ENCODE measurements at regions not wholly inside any gene's neighbourhood (a gene's known extent, or its start where the extent isn't known, plus 50 kb on each side); places are given as distances from the start of the nearest gene placed in this dataset.

GRCh38 chr22:48483764-48484528 lies 1343.7 kb downstream of the BRD1 start:
- Histone ChIP-seq H4K20me1 (replicated peaks; ENCODE audit: insufficient read depth) (no peaks in the 10 kb centered on the region), H3K9me2 (ENCODE audit: insufficient read depth) (no peaks in the 10 kb centered on the region), H3K4me2 (no peak overlapping the region), H3K36me3 (ENCODE audit: insufficient read depth) (0 out of 2 replicates have a peak, but pooled peaks cover 3% of the 10 kb centered on the region), H3K4me1 (ENCODE audit: insufficient read depth) (no peaks in the 10 kb centered on the region; the same call in 1 of the 2 replicates), H2AFZ (no peak overlapping the region), H3K27me3 (ENCODE audit: insufficient read depth) (peaks cover 4% of the 10 kb centered on the region; the same call in 1 of the 2 replicates), H3K79me2 (replicated peaks; ENCODE audit: insufficient read depth) (no peaks in the 10 kb centered on the region), H3K4me3 (no peak overlapping the region), H3K27ac (ENCODE audit: low read depth) (no peak overlapping the region), H3F3A (replicated peaks; ENCODE audit: low read depth) (no peaks in the 10 kb centered on the region)
- ATAC-seq (peak; percentile 42), DNase-seq (ENCODE audit: low spot score) (no peak)
- no peaks in the 10 kb centered on the region for H3K36me3 Mint-ChIP-seq (ENCODE audit: low read depth)
- H3K9me3 Mint-ChIP-seq: no peaks in the 10 kb centered on the region; the same call in 2 of the 3 replicates
- peaks cover 35% of the 10 kb centered on the region for H3K4me1 Mint-ChIP-seq
- no peak overlapping the region for H3K27ac Mint-ChIP-seq
- H3K27me3 Mint-ChIP-seq (ENCODE audit: insufficient read depth, low read depth, poor library complexity): peaks cover 22% of the 10 kb centered on the region
- H3K4me3 Mint-ChIP-seq: no peak overlapping the region
- TF ChIP-seq NANOG (IDR thresholded peaks at IDR 0.05; ENCODE audit: borderline replicate concordance) (no peak), STAT1 (IDR thresholded peaks at IDR 0.05; ENCODE audit: unreplicated experiment) (no peak), ETS1 (IDR thresholded peaks at IDR 0.05) (no peak), POLR2AphosphoS5 (IDR thresholded peaks at IDR 0.05; ENCODE audit: low read depth) (no peak), EZH2 (IDR thresholded peaks at IDR 0.05; ENCODE audit: low read depth, unreplicated experiment) (no peak), CTCF (conservative IDR thresholded peaks at IDR 0.05; ENCODE audit: low read depth in 2 of 2) (no peak), EZH2phosphoT487 (IDR thresholded peaks at IDR 0.05; ENCODE audit: unreplicated experiment) (no peak)
- TF ChIP-seq, protein P1, sequence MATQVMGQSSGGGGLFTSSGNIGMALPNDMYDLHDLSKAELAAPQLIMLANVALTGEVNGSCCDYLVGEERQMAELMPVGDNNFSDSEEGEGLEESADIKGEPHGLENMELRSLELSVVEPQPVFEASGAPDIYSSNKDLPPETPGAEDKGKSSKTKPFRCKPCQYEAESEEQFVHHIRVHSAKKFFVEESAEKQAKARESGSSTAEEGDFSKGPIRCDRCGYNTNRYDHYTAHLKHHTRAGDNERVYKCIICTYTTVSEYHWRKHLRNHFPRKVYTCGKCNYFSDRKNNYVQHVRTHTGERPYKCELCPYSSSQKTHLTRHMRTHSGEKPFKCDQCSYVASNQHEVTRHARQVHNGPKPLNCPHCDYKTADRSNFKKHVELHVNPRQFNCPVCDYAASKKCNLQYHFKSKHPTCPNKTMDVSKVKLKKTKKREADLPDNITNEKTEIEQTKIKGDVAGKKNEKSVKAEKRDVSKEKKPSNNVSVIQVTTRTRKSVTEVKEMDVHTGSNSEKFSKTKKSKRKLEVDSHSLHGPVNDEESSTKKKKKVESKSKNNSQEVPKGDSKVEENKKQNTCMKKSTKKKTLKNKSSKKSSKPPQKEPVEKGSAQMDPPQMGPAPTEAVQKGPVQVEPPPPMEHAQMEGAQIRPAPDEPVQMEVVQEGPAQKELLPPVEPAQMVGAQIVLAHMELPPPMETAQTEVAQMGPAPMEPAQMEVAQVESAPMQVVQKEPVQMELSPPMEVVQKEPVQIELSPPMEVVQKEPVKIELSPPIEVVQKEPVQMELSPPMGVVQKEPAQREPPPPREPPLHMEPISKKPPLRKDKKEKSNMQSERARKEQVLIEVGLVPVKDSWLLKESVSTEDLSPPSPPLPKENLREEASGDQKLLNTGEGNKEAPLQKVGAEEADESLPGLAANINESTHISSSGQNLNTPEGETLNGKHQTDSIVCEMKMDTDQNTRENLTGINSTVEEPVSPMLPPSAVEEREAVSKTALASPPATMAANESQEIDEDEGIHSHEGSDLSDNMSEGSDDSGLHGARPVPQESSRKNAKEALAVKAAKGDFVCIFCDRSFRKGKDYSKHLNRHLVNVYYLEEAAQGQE (IDR thresholded peaks at IDR 0.05; ENCODE audit: unreplicated experiment): no peak

All from GM23338 (cell line).